B cell (primary cell): ENCODE measurements at regions not wholly inside any gene's neighbourhood (a gene's known extent, or its start where the extent isn't known, plus 50 kb on each side); places are given as distances from the start of the nearest gene placed in this dataset.

Source experiments
- ATAC-seq: fragments of 200-7000 bp; cut with Tn5 transposase; one replicate; pipeline ENCODE4 v1.10.0; 2021; ENCODE audit warnings: low read depth, mild to moderate bottlenecking, moderate number of reproducible peaks, moderate library complexity
- CTCF ChIA-PET: fragments of 350-600 bp; sonication (Branson Sonifier 250); formaldehyde crosslinking; loops from one replicate; lab custom pipeline; 2021; ENCODE audit warnings: antibody characterized with exemption, inconsistent platforms; lab: Charles Lee
- POLR2A ChIA-PET: fragments of 350-600 bp; sonication (Branson Sonifier 250); formaldehyde crosslinking; loops from one replicate; lab custom pipeline; 2021; ENCODE audit warnings: antibody characterized with exemption; lab: Charles Lee
- DNase-seq: peaks from one replicate; pipeline ENCODE4 v3.0.0; 2013
- H2AFZ ChIP-seq: 2 replicates; pipeline ENCODE4 v1.6.1; 2012; ENCODE audit warnings: mild to moderate bottlenecking, low read depth, low read length; ENCODE audit not compliant: insufficient read depth, poor library complexity, severe bottlenecking
- H3K27ac ChIP-seq, 2 donors: 1 replicate in 1 of 2; 2 replicates in 1 of 2; pipeline ENCODE4 v1.5.1; 2012 to 2013; ENCODE audit warnings: low read length in 2 of 2, mild to moderate bottlenecking in 2 of 2, moderate library complexity in 1 of 2
- H3K27me3 ChIP-seq, 4 experiments: fragments of 200-600 bp in 1 of 4; sonication (generic) in 1 of 4; replicated peaks in 1 of 4; 1 replicate in 2 of 4; 2 replicates in 2 of 4; pipeline versions ENCODE4 v1.6.1 to v1.7.0; 2013 to 2016; ENCODE audit warnings: low read length in 3 of 4, mild to moderate bottlenecking in 2 of 4, mixed read lengths in 1 of 4, moderate library complexity in 1 of 4; ENCODE audit not compliant: insufficient read depth in 4 of 4, control insufficient read depth in 3 of 4; ENCODE audit errors: control extremely low read depth in 1 of 4
- H3K36me3 ChIP-seq, 2 experiments: replicated peaks in 1 of 2; 1 replicate in 1 of 2; 2 replicates in 1 of 2; pipeline versions ENCODE4 v1.6.1 to v1.7.1; 2013; ENCODE audit warnings: low read length in 1 of 2; ENCODE audit not compliant: insufficient read depth in 2 of 2, control insufficient read depth in 1 of 2; ENCODE audit errors: control extremely low read depth in 1 of 2, extremely low read depth in 1 of 2
- H3K4me1 ChIP-seq, 2 donors: fragments of 200-600 bp in 1 of 2; sonication (generic) in 1 of 2; 1 replicate in 1 of 2; 2 replicates in 1 of 2; pipeline versions ENCODE4 v1.5.1 to v1.6.1; 2013 to 2017; ENCODE audit warnings: low read length in 2 of 2; ENCODE audit not compliant: control insufficient read depth in 2 of 2, insufficient read depth in 2 of 2
- H3K4me2 ChIP-seq: replicated peaks from 2 replicates; pipeline ENCODE3; 2012; ENCODE audit warnings: mild to moderate bottlenecking, low read depth, low read length; ENCODE audit not compliant: poor library complexity, severe bottlenecking
- H3K4me3 ChIP-seq, 5 experiments: fragments of 200-600 bp in 1 of 5; sonication (generic) in 1 of 5; 1 replicate in 3 of 5; 2 replicates in 2 of 5; pipeline versions ENCODE4 v1.5.1 to v1.7.0; 2011 to 2016; ENCODE audit warnings: low read length in 4 of 5, mild to moderate bottlenecking in 4 of 5, low read depth in 2 of 5, control low read depth in 1 of 5, moderate library complexity in 1 of 5; ENCODE audit not compliant: insufficient read depth in 1 of 5; ENCODE audit errors: control extremely low read depth in 1 of 5, extremely low read depth in 1 of 5
- H3K79me2 ChIP-seq: fragments of 200-600 bp; sonication (generic); one replicate; pipeline ENCODE4 v1.6.0; 2016; ENCODE audit warnings: low read length; ENCODE audit not compliant: control insufficient read depth, insufficient read depth
- H3K9ac ChIP-seq: fragments of 200-600 bp; sonication (generic); 2 replicates; pipeline ENCODE4 v1.6.1; 2017; ENCODE audit warnings: mild to moderate bottlenecking, low read length, moderate library complexity
- H3K9me3 ChIP-seq, 3 donors: one replicate each; pipeline versions ENCODE4 v1.6.1 to v1.7.1; 2013; ENCODE audit warnings: low read length in 2 of 3; ENCODE audit not compliant: control insufficient read depth in 2 of 3, insufficient read depth in 1 of 3; ENCODE audit errors: control extremely low read depth in 1 of 3
- H4K20me1 ChIP-seq: 2 replicates; pipeline ENCODE4 v1.6.0; 2012; ENCODE audit warnings: mild to moderate bottlenecking, low read length; ENCODE audit not compliant: insufficient read depth, control insufficient read depth, poor library complexity, severe bottlenecking
- H3K27ac Mint-ChIP-seq: one replicate; pipeline ENCODE4 v1.8.0; 2021; ENCODE audit warnings: mixed read lengths
- H3K27me3 Mint-ChIP-seq: one replicate; pipeline ENCODE4 v1.8.0; 2021; ENCODE audit warnings: mixed read lengths
- H3K4me1 Mint-ChIP-seq: one replicate; pipeline ENCODE4 v1.8.0; 2021; ENCODE audit warnings: mixed read lengths
- H3K4me3 Mint-ChIP-seq: one replicate; pipeline ENCODE4 v1.8.0; 2021; ENCODE audit warnings: mixed read lengths
- H3K9me3 Mint-ChIP-seq: one replicate; pipeline ENCODE4 v1.8.0; 2022; ENCODE audit warnings: mixed read lengths; ENCODE audit not compliant: insufficient read depth
- EZH2 ChIP-seq: IDR thresholded peaks from 2 replicates; pipeline ENCODE4 v1.6.1; 2012; ENCODE audit warnings: borderline replicate concordance, low read depth, mild to moderate bottlenecking, moderate library complexity, low read length; ENCODE audit not compliant: insufficient read depth, poor library complexity, severe bottlenecking
- WGBS: methylation state at CpG from one replicate; pipeline ENCODE4 v1.1.5; 2013; ENCODE audit warnings: missing lambda C conversion rate; ENCODE audit not compliant: insufficient coverage; 5-methylcytosine and 5-hydroxymethylcytosine counted together
- intact Hi-C: fragments of 100-400 bp; cut with micrococcal nuclease; formaldehyde crosslinking; loops from one replicate; pipeline ENCODE4 v1.10.0; 2022
- TF ChIP-seq, protein P1 (sequence below): fragments of 200-600 bp; IDR thresholded peaks from one replicate; pipeline ENCODE4 v1.8.0; 2022; ENCODE audit warnings: antibody characterized with exemption, mild to moderate bottlenecking

DNA sequence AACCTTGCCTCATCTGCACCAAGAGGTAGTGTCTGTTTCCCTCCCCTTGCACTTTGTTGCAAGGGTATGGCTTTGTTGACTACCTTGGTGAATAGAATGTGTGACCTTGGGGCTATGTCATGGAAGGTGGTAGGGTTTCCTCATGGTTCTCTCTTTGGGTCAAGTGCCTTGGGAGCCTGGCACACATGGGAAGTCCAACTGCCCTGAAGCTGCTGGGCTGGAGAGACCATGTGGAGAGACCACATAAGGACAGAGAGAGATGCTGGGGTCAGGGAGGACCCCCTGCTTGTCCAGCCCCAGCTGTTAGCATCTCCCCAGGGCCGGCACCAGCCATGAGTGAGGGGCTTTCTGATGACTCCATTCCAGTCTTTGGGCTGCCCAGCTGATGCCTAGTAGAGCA is 95.5 kb upstream of the PAX1 start:
- Mint-ChIP-seq H3K4me3 (no peak overlapping the region), H3K4me1 (no peaks in the 10 kb centered on the region), H3K27me3 (peaks cover 24% of the 10 kb centered on the region), H3K9me3 (peaks cover 7% of the 10 kb centered on the region), H3K27ac (no peak overlapping the region)
- H3K27me3 ChIP-seq: peaks cover 0 to 5% (median 0%) of the 10 kb centered on the region in 4 experiments
- ATAC-seq (no peak), DNase-seq (no peak)
- WGBS: 88% methylated on average over 1 of the region's 1 CpG
- ChIA-PET POLR2A (no interaction called here), CTCF (no interaction called here)
- TF ChIP-seq, protein P1, sequence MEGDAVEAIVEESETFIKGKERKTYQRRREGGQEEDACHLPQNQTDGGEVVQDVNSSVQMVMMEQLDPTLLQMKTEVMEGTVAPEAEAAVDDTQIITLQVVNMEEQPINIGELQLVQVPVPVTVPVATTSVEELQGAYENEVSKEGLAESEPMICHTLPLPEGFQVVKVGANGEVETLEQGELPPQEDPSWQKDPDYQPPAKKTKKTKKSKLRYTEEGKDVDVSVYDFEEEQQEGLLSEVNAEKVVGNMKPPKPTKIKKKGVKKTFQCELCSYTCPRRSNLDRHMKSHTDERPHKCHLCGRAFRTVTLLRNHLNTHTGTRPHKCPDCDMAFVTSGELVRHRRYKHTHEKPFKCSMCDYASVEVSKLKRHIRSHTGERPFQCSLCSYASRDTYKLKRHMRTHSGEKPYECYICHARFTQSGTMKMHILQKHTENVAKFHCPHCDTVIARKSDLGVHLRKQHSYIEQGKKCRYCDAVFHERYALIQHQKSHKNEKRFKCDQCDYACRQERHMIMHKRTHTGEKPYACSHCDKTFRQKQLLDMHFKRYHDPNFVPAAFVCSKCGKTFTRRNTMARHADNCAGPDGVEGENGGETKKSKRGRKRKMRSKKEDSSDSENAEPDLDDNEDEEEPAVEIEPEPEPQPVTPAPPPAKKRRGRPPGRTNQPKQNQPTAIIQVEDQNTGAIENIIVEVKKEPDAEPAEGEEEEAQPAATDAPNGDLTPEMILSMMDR: no peak
- TF ChIP-seq EZH2: no peak
- no peaks in the 10 kb centered on the region for H3K36me3 ChIP-seq
- intact Hi-C loops: no loop called here
- peaks cover 0 to 17% (median 3%) of the 10 kb centered on the region in 3 donors for H3K9me3 ChIP-seq
- H3K79me2 ChIP-seq: no peaks in the 10 kb centered on the region
- no peak overlapping the region for H3K4me3 ChIP-seq
- no peak overlapping the region for H3K4me2 ChIP-seq
- H4K20me1 ChIP-seq: no peaks in the 10 kb centered on the region
- H3K9ac ChIP-seq: no peak overlapping the region
- H3K27ac ChIP-seq: no peak overlapping the region
- H3K4me1 ChIP-seq: no peaks in the 10 kb centered on the region
- no peak overlapping the region for H2AFZ ChIP-seq

DNA sequence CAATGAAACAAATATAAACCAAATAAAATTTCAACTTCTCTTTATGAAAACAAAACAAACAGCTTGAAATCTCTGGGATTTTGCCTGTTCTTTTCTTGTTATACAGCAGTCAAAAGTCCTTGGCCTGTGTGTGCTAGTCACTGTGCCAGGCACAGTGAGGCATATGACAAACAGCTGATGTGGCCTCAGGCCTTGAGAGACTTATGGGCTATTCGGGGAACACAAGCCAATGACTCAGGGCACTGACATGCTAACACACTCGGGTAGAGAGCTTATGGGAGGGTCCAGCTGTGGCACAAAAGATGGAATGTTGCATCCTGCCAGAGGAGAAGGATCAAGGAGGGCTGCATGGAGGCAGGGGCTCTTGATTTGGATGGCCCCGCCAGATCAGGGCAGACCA is 95.4 kb upstream of the NKX2-2 start:
- H3K4me1 ChIP-seq: no peaks in the 10 kb centered on the region
- POLR2A ChIA-PET: no interaction called here
- H2AFZ ChIP-seq: no peak overlapping the region
- no peaks in the 10 kb centered on the region for H3K4me1 Mint-ChIP-seq
- DNase-seq: no peak
- WGBS: 82% methylated on average over 3 of the region's 3 CpGs
- peaks cover 0 to 5% (median 0%) of the 10 kb centered on the region in 4 experiments for H3K27me3 ChIP-seq
- peaks cover 0 to 17% (median 3%) of the 10 kb centered on the region in 3 donors for H3K9me3 ChIP-seq
- H3K4me3 Mint-ChIP-seq: no peak overlapping the region
- no peak for TF ChIP-seq EZH2
- TF ChIP-seq, protein P1: no peak
- H3K9me3 Mint-ChIP-seq: peaks cover 7% of the 10 kb centered on the region
- H3K79me2 ChIP-seq: no peaks in the 10 kb centered on the region
- CTCF ChIA-PET: no interaction called here
- peaks cover 24% of the 10 kb centered on the region for H3K27me3 Mint-ChIP-seq
- H3K9ac ChIP-seq: no peak overlapping the region
- H3K27ac Mint-ChIP-seq: no peak overlapping the region
- no peak for ATAC-seq
- no peaks in the 10 kb centered on the region for H4K20me1 ChIP-seq
- H3K4me2 ChIP-seq: no peak overlapping the region
- no peak overlapping the region for H3K4me3 ChIP-seq
- no peak overlapping the region for H3K27ac ChIP-seq
- intact Hi-C loops: no loop called here
- H3K36me3 ChIP-seq: no peaks in the 10 kb centered on the region
